Esophagus muscularis mucosa (tissue), 3 donors: ENCODE measurements at regions not wholly inside any gene's neighbourhood (a gene's known extent, or its start where the extent isn't known, plus 50 kb on each side); places are given as distances from the start of the nearest gene placed in this dataset.

Source experiments
- POLR2A ChIP-seq: fragments of 450-650 bp; IDR thresholded peaks from one replicate; pipeline ENCODE4 v1.6.1; 2017; ENCODE audit warnings: antibody characterized with exemption, moderate library complexity, mild to moderate bottlenecking, low read depth
- POLR2AphosphoS5 ChIP-seq, 2 donors: sonication (generic); formaldehyde crosslinking; IDR thresholded peaks; one replicate each; pipeline ENCODE4 v1.6.1; 2017; ENCODE audit warnings: antibody characterized with exemption in 2 of 2
- TF ChIP-seq, protein P1 (sequence below), 3 experiments: fragments of 200-600 bp in 2 of 3; fragments of 450-650 bp in 1 of 3; sonication (generic) in 2 of 3; IDR thresholded peaks; one replicate each; pipeline ENCODE4 v1.5.1; 2017 to 2019; ENCODE audit warnings: antibody characterized with exemption in 3 of 3, mild to moderate bottlenecking in 2 of 3, moderate library complexity in 1 of 3

DNA sequence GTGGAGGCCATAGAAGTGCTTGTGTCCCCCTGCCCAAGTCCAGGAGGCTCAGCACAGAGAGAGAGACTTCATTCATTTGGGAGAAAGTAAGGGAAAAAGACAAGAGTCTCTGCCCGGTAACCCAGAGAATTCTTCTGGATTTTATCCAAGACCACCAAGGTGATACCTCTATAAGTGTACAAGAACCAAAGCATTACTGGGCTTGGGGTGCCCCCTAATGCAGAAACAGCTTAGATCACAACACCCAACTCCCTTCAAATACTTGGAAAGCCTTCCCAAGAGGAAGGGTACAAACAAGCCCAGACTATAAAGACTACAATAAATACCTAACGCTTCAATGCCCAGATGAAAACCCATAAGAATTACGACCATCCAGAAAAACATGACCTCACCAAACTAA is 119.7 kb upstream of the PDE3A start:
- TF ChIP-seq POLR2A (no peak), POLR2AphosphoS5 (IDR thresholded peaks at IDR 0.05) (no peak)
- TF ChIP-seq, protein P1, sequence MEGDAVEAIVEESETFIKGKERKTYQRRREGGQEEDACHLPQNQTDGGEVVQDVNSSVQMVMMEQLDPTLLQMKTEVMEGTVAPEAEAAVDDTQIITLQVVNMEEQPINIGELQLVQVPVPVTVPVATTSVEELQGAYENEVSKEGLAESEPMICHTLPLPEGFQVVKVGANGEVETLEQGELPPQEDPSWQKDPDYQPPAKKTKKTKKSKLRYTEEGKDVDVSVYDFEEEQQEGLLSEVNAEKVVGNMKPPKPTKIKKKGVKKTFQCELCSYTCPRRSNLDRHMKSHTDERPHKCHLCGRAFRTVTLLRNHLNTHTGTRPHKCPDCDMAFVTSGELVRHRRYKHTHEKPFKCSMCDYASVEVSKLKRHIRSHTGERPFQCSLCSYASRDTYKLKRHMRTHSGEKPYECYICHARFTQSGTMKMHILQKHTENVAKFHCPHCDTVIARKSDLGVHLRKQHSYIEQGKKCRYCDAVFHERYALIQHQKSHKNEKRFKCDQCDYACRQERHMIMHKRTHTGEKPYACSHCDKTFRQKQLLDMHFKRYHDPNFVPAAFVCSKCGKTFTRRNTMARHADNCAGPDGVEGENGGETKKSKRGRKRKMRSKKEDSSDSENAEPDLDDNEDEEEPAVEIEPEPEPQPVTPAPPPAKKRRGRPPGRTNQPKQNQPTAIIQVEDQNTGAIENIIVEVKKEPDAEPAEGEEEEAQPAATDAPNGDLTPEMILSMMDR (IDR thresholded peaks at IDR 0.05), result no peak
